K562 (cell line): ENCODE measurements at regions not wholly inside any gene's neighbourhood (a gene's known extent, or its start where the extent isn't known, plus 50 kb on each side); places are given as distances from the start of the nearest gene placed in this dataset.

ENCODE experiments used
- CEBPB ChIP-seq: fragments of 450-650 bp; IDR thresholded peaks from 2 replicates; pipeline ENCODE4 v1.6.1; 2016; ENCODE audit warnings: missing genetic modification characterization, missing compliant biosample characterization
- E2F3 ChIP-seq: fragments of 250-450 bp; sonication (Bioruptor Pico); IDR thresholded peaks from 2 replicates; pipeline ENCODE4 v1.4.0; 2020; ENCODE audit warnings: mild to moderate bottlenecking
- EP300 ChIP-seq: IDR thresholded peaks from 2 replicates; pipeline ENCODE4 v1.6.1; 2012; ENCODE audit warnings: low read length, improper control_type of control experiment
- ETV6 ChIP-seq, 3 experiments: fragments of 150-350 bp in 1 of 3; sonication (generic) in 1 of 3; formaldehyde crosslinking in 1 of 3; IDR thresholded peaks; 2 replicates each; pipeline versions ENCODE4 v1.6.1 to v1.8.0; 2014 to 2022; ENCODE audit warnings: borderline replicate concordance in 2 of 3, low read depth in 2 of 3, antibody characterized with exemption in 1 of 3, low read length in 1 of 3, mild to moderate bottlenecking in 1 of 3, missing genetic modification reagents in 1 of 3
- FOSL1 ChIP-seq: fragments of 200-800 bp; sonication (Bioruptor generic); conservative IDR thresholded peaks from 2 replicates; pipeline ENCODE4 v1.6.1; 2016; ENCODE audit warnings: missing genetic modification characterization, missing compliant biosample characterization
- ILK ChIP-seq: fragments of 450-650 bp; IDR thresholded peaks from 2 replicates; pipeline ENCODE4 v1.6.1; 2016; ENCODE audit warnings: missing genetic modification characterization, low read depth, mild to moderate bottlenecking, missing compliant biosample characterization, moderate library complexity, borderline replicate concordance
- KAT2B ChIP-seq: IDR thresholded peaks from one replicate; pipeline ENCODE4 v1.6.1; 2012; ENCODE audit warnings: low read depth, mild to moderate bottlenecking, control low read depth, inconsistent platforms, low read length, moderate library complexity
- MEIS2 ChIP-seq: fragments of 450-650 bp; IDR thresholded peaks from 2 replicates; pipeline ENCODE4 v1.6.1; 2014; ENCODE audit warnings: mild to moderate bottlenecking; ENCODE audit not compliant: partially characterized antibody
- POLR3A ChIP-seq: IDR thresholded peaks from 2 replicates; pipeline ENCODE4 v1.6.1; 2011; ENCODE audit warnings: borderline replicate concordance, mild to moderate bottlenecking, moderate library complexity; ENCODE audit not compliant: insufficient read length, insufficient read depth; ENCODE audit errors: extremely low read depth
- SMC3 ChIP-seq: conservative IDR thresholded peaks from 2 replicates; pipeline ENCODE4 v1.6.1; 2011; ENCODE audit warnings: low read depth, low read length, improper control_type of control experiment; ENCODE audit not compliant: insufficient read depth
- TCFL5 ChIP-seq: fragments of 250-450 bp; sonication (Bioruptor Pico); conservative IDR thresholded peaks from 2 replicates; pipeline ENCODE4 v1.6.1; 2021; ENCODE audit warnings: mild to moderate bottlenecking, moderate library complexity, matching md5 sums
- ZBTB17 ChIP-seq: fragments of 450-650 bp; formaldehyde crosslinking; IDR thresholded peaks from 2 replicates; pipeline ENCODE4 v1.4.0; 2020; ENCODE audit warnings: mild to moderate bottlenecking
- ZNF263 ChIP-seq: sonication (generic); formaldehyde crosslinking; IDR thresholded peaks from 2 replicates; pipeline ENCODE4 v1.8.0; 2022; ENCODE audit warnings: mild to moderate bottlenecking, missing genetic modification reagents, borderline replicate concordance
- ZNF347 ChIP-seq: fragments of 450-650 bp; formaldehyde crosslinking; IDR thresholded peaks from 2 replicates; pipeline ENCODE4 v1.4.0; 2020; ENCODE audit warnings: low read depth, mild to moderate bottlenecking, moderate library complexity
- ZNF41 ChIP-seq: fragments of 250-450 bp; sonication (Bioruptor Pico); conservative IDR thresholded peaks from 2 replicates; pipeline ENCODE4 v1.4.0; 2020; ENCODE audit warnings: mild to moderate bottlenecking
- ZNF644 ChIP-seq: fragments of 200-800 bp; sonication (Bioruptor generic); IDR thresholded peaks from 2 replicates; pipeline ENCODE4 v1.6.1; 2016; ENCODE audit warnings: low read depth, missing genetic modification characterization, missing compliant biosample characterization
- TF ChIP-seq, protein P1 (sequence below): fragments of 200-800 bp; sonication (Bioruptor generic); IDR thresholded peaks from 2 replicates; pipeline ENCODE4 v1.6.1; 2017; ENCODE audit warnings: missing genetic modification characterization, missing compliant biosample characterization
- TF ChIP-seq, protein P2 (sequence below): fragments of 250-450 bp; sonication (Bioruptor Pico); IDR thresholded peaks from 2 replicates; pipeline ENCODE4 v1.5.0; 2021
- TF ChIP-seq, protein P3 (sequence below): fragments of 250-450 bp; sonication (Bioruptor Pico); IDR thresholded peaks from 2 replicates; pipeline ENCODE4 v1.8.0; 2021; ENCODE audit warnings: moderate library complexity, mild to moderate bottlenecking, inconsistent platforms

DNA sequence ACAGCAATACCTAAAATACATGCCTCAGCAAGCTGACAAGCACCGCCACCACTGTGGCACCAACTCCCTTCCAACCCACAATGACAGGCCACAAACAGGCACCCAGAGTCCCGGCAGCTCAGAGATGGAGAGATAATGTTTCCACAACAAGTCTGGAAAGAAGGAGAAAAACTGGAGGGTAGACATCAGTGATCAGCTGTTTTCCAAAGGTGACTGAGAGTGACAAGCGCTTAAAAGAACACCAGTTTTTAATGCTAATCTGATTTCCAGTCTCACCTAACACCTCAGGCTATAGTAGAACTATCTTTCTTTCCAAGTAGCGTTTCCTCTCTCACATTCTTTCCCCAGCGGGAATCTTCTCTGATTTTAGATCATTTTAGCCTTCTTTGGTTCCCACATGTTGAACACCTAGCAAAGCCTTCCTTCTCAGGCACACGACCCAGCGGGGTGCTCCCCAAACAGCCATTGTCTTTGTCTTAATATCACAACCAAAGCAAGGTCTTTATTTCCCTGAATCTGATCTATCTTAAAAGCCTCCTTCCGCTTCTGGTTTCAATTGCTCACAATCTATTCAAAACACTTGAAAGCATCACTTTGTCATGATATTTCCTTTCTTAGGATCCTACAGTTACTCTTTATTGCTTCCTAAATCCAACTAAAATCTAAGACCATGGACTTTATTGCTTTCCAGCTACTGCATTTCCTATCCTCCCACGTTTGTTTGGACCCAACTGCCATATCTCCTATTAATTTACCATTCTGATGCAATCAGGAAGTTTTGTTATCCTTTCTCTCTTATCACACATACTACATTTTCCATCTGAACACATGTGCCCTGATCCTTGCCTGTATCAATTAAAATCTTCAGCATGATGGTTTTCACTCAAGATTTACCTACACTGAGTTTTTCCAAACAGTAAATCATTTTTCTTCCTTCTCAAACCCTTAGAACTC lies 282.7 kb downstream of the ADGB start (continued):
- TF ChIP-seq, protein P1, sequence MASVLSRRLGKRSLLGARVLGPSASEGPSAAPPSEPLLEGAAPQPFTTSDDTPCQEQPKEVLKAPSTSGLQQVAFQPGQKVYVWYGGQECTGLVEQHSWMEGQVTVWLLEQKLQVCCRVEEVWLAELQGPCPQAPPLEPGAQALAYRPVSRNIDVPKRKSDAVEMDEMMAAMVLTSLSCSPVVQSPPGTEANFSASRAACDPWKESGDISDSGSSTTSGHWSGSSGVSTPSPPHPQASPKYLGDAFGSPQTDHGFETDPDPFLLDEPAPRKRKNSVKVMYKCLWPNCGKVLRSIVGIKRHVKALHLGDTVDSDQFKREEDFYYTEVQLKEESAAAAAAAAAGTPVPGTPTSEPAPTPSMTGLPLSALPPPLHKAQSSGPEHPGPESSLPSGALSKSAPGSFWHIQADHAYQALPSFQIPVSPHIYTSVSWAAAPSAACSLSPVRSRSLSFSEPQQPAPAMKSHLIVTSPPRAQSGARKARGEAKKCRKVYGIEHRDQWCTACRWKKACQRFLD (CRISPR knock-in tag) = peak; percentile 89
- TF ChIP-seq SMC3 (no peak), ILK (tag) (0 out of 2 replicates have a peak, but pooled peaks have one; percentile 36), ZNF347 (CRISPR knock-in tag) (no peak), ZBTB17 (peak; percentile 49; the same call in 1 of the 2 replicates), ZNF644 (peak; percentile 29; the same call in 1 of the 2 replicates), POLR3A (no peak), ETV6 (IDR thresholded peaks at IDR 0.05; ENCODE audit: borderline replicate concordance in 1 of 2, low read depth in 2 of 2, low read length in 1 of 2) (peak in 1 of 2 experiments; percentile 15; a peak in 1 of 4 replicates), ETV6 (CRISPR knock-in tag; IDR thresholded peaks at IDR 0.05; ENCODE audit: borderline replicate concordance) (no peak), E2F3 (CRISPR knock-in tag) (no peak), MEIS2 (peak; percentile 55), TCFL5 (CRISPR knock-in tag) (no peak), CEBPB (tag) (peak; percentile 36; the same call in 1 of the 2 replicates), EP300 (peak; percentile 81), ZNF41 (CRISPR knock-in tag) (0 out of 2 replicates have a peak, but pooled peaks have one; percentile 47), FOSL1 (peak; percentile 17; the same call in 1 of the 2 replicates), ZNF263 (CRISPR knock-in tag) (0 out of 2 replicates have a peak, but pooled peaks have one; percentile 25), KAT2B (no peak)
- TF ChIP-seq, protein P2, sequence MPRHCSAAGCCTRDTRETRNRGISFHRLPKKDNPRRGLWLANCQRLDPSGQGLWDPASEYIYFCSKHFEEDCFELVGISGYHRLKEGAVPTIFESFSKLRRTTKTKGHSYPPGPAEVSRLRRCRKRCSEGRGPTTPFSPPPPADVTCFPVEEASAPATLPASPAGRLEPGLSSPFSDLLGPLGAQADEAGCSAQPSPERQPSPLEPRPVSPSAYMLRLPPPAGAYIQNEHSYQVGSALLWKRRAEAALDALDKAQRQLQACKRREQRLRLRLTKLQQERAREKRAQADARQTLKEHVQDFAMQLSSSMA = 0 out of 2 replicates have a peak, but pooled peaks have one; percentile 27
- TF ChIP-seq, protein P3, sequence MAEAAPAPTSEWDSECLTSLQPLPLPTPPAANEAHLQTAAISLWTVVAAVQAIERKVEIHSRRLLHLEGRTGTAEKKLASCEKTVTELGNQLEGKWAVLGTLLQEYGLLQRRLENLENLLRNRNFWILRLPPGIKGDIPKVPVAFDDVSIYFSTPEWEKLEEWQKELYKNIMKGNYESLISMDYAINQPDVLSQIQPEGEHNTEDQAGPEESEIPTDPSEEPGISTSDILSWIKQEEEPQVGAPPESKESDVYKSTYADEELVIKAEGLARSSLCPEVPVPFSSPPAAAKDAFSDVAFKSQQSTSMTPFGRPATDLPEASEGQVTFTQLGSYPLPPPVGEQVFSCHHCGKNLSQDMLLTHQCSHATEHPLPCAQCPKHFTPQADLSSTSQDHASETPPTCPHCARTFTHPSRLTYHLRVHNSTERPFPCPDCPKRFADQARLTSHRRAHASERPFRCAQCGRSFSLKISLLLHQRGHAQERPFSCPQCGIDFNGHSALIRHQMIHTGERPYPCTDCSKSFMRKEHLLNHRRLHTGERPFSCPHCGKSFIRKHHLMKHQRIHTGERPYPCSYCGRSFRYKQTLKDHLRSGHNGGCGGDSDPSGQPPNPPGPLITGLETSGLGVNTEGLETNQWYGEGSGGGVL (CRISPR knock-in tag) = no peak
